ENCODE measurements at regions not wholly inside any gene's neighbourhood (a gene's known extent, or its start where the extent isn't known, plus 50 kb on each side); places are given as distances from the start of the nearest gene placed in this dataset.

GRCh38 chr17:36717088-36717487 lies 115.7 kb downstream of the MRM1 start (continued):
- TF ChIP-seq CHD7 (IDR thresholded peaks at IDR 0.05; ENCODE audit: insufficient replicate concordance, low read length) (no peak), EZH2 (IDR thresholded peaks at IDR 0.05; ENCODE audit: low read depth, low read length, severe bottlenecking) (no peak), ASH2L (IDR thresholded peaks at IDR 0.05; ENCODE audit: low read length) (no peak), PHF8 (conservative IDR thresholded peaks at IDR 0.05; ENCODE audit: low read depth, low read length) (no peak), TBP (IDR thresholded peaks at IDR 0.05; ENCODE audit: low read depth, low read length) (no peak), RAD21 (IDR thresholded peaks at IDR 0.05 in 1 of 2, conservative IDR thresholded peaks at IDR 0.05 in 1 of 2; ENCODE audit: low read depth in 2 of 2, low read length in 2 of 2) (no peak), POLR2AphosphoS5 (IDR thresholded peaks at IDR 0.05; ENCODE audit: low read depth, low read length) (no peak)
